ENCODE measurements at regions not wholly inside any gene's neighbourhood (a gene's known extent, or its start where the extent isn't known, plus 50 kb on each side); places are given as distances from the start of the nearest gene placed in this dataset.

DNA sequence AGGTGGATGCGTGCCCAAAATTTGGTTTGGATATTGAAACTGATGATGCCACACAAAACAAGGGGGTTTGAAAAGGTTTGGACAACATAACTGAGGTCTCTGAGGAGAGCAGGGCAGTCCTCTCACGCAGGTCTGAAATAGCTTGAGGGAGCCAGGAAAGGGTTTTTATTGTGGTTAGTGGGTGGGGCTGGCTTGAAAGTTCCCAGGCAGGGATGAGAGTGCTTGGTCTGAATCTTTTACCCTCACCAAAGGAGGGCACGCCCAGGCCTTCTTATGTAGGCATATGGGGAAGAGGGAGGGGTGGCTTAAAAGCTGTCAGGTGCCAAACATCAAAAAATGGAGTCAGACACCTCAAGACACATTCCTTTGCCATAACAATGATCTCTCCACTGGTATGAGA is 493.1 kb upstream of the CCDC196 start:
- TF ChIP-seq, protein P1, sequence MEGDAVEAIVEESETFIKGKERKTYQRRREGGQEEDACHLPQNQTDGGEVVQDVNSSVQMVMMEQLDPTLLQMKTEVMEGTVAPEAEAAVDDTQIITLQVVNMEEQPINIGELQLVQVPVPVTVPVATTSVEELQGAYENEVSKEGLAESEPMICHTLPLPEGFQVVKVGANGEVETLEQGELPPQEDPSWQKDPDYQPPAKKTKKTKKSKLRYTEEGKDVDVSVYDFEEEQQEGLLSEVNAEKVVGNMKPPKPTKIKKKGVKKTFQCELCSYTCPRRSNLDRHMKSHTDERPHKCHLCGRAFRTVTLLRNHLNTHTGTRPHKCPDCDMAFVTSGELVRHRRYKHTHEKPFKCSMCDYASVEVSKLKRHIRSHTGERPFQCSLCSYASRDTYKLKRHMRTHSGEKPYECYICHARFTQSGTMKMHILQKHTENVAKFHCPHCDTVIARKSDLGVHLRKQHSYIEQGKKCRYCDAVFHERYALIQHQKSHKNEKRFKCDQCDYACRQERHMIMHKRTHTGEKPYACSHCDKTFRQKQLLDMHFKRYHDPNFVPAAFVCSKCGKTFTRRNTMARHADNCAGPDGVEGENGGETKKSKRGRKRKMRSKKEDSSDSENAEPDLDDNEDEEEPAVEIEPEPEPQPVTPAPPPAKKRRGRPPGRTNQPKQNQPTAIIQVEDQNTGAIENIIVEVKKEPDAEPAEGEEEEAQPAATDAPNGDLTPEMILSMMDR (IDR thresholded peaks at IDR 0.05; ENCODE audit: control extremely low read depth, extremely low read depth) = no peak
- H3K9me3 ChIP-seq (ENCODE audit: control insufficient read depth in 4 of 4, insufficient read depth in 3 of 4, low read length in 3 of 4) = no peaks in the 10 kb centered on the region
- DNase-seq (no peak), ATAC-seq (ENCODE audit: insufficient read depth, low FRiP score) (no peak)
- no peak overlapping the region for H3K9ac ChIP-seq (ENCODE audit: insufficient read depth in 1 of 2, low read length in 2 of 2)
- no peaks in the 10 kb centered on the region for H3K4me1 ChIP-seq (ENCODE audit: control insufficient read depth in 5 of 5, insufficient read depth in 5 of 5, low read length in 5 of 5)
- no peaks in the 10 kb centered on the region for H3K27me3 ChIP-seq (ENCODE audit: control insufficient read depth in 3 of 3, insufficient read depth in 3 of 3, low read length in 2 of 3)
- H3K4me3 ChIP-seq = no peak overlapping the region
- 49 to 61% methylated on average over 3 of the region's 3 CpGs for WGBS, 2 donors
- no peak overlapping the region for H3K27ac ChIP-seq (ENCODE audit: low read depth in 1 of 2, low read length in 1 of 2)
- H3K36me3 ChIP-seq (ENCODE audit: control insufficient read depth in 4 of 4, insufficient read depth in 4 of 4, low read length in 4 of 4) = no peaks in the 10 kb centered on the region

DNA sequence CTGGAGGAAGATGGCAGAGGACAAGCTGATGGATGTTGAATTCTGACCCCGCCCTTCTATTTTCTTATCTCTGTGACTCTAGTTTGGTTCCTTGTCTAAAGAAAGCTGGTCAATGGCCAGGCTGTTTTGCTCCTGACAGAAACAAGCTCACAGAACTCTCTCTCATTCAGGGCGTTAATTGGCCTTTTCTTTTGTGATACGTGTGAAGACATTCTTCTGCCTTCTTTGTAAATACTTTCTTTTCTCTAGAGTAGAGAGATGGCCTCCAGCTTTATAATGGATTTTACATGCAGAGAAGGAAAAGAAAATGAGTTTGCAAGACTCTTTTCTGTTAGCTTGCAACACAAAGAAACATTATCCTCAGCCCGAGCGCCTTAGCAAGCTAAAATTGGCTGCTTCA is 492.2 kb upstream of the CCDC196 start:
- H3K4me3 ChIP-seq = no peak overlapping the region
- TF ChIP-seq, protein P1 (IDR thresholded peaks at IDR 0.05; ENCODE audit: control extremely low read depth, extremely low read depth) = no peak
- H3K9ac ChIP-seq (ENCODE audit: insufficient read depth in 1 of 2, low read length in 2 of 2) = no peak overlapping the region
- ATAC-seq (ENCODE audit: insufficient read depth, low FRiP score) (no peak), DNase-seq (no peak)
- no peaks in the 10 kb centered on the region for H3K36me3 ChIP-seq (ENCODE audit: control insufficient read depth in 4 of 4, insufficient read depth in 4 of 4, low read length in 4 of 4)
- 91 to 93% methylated on average over 5 of the region's 5 CpGs for WGBS, 2 donors
- no peaks in the 10 kb centered on the region for H3K27me3 ChIP-seq (ENCODE audit: control insufficient read depth in 3 of 3, insufficient read depth in 3 of 3, low read length in 2 of 3)
- no peaks in the 10 kb centered on the region for H3K4me1 ChIP-seq (ENCODE audit: control insufficient read depth in 5 of 5, insufficient read depth in 5 of 5, low read length in 5 of 5)
- H3K9me3 ChIP-seq (ENCODE audit: control insufficient read depth in 4 of 4, insufficient read depth in 3 of 4, low read length in 3 of 4) = peaks cover 0 to 1% (median 0%) of the 10 kb centered on the region in 4 donors
- H3K27ac ChIP-seq (ENCODE audit: low read depth in 1 of 2, low read length in 1 of 2) = no peak overlapping the region

DNA sequence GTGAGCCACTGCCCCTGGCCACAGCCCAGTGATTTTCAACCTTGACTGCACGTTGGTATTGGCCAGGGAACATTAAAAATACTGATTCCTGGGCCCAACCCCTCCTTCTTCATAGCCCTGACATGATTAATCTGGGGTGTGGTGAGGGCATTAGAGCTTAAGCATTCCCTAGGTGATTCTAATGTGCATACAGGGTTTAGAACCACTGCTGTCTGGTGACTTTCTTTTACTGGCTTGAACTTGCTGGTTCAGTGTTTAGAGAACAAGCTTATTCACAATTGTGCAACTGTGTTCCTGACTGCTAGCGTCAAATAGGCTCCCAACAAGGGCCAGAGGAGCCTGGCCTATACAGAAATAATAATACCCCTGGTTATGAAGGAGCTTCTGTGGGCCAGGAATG is 488.8 kb upstream of the CCDC196 start:
- no peak for DNase-seq
- WGBS, 2 donors = 89 to 94% methylated on average over 2 of the region's 2 CpGs
- H3K9ac ChIP-seq (ENCODE audit: insufficient read depth in 1 of 2, low read length in 2 of 2) = no peak overlapping the region
- H3K27me3 ChIP-seq (ENCODE audit: control insufficient read depth in 3 of 3, insufficient read depth in 3 of 3, low read length in 2 of 3) = no peaks in the 10 kb centered on the region
- H3K36me3 ChIP-seq (ENCODE audit: control insufficient read depth in 4 of 4, insufficient read depth in 4 of 4, low read length in 4 of 4) = no peaks in the 10 kb centered on the region
- H3K4me1 ChIP-seq (ENCODE audit: control insufficient read depth in 5 of 5, insufficient read depth in 5 of 5, low read length in 5 of 5) = no peaks in the 10 kb centered on the region
- no peak for ATAC-seq (ENCODE audit: insufficient read depth, low FRiP score)
- H3K9me3 ChIP-seq (ENCODE audit: control insufficient read depth in 4 of 4, insufficient read depth in 3 of 4, low read length in 3 of 4) = peaks cover 1 to 10% (median 4%) of the 10 kb centered on the region in 4 donors
- no peak overlapping the region for H3K4me3 ChIP-seq
- no peak overlapping the region for H3K27ac ChIP-seq (ENCODE audit: low read depth in 1 of 2, low read length in 1 of 2)
- TF ChIP-seq, protein P1 (IDR thresholded peaks at IDR 0.05; ENCODE audit: control extremely low read depth, extremely low read depth) = no peak

DNA sequence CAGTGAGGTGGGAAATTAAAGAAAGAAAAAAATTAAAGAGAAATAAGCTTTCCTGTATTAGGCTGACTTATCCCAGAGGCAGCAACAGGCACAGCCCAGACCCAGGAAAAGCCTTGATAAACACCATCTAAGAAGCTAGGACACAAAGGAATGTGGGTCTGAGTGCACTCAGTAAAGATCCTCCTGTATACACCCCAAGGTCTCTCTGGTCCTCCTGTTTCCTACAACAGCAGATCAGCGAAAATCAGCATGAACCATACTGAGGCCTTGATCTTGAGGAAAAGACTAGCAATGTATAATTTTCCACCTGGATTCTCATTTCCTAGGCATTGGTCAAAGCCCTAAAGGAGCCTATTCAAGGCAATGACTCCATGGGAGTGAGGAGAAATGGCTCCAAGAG is 486.3 kb upstream of the CCDC196 start:
- Histone ChIP-seq H3K9ac (ENCODE audit: insufficient read depth in 1 of 2, low read length in 2 of 2) (no peak overlapping the region), H3K36me3 (ENCODE audit: control insufficient read depth in 4 of 4, insufficient read depth in 4 of 4, low read length in 4 of 4) (no peaks in the 10 kb centered on the region), H3K9me3 (ENCODE audit: control insufficient read depth in 4 of 4, insufficient read depth in 3 of 4, low read length in 3 of 4) (peaks cover 1 to 10% (median 4%) of the 10 kb centered on the region in 4 donors), H3K4me3 (no peak overlapping the region), H3K4me1 (ENCODE audit: control insufficient read depth in 5 of 5, insufficient read depth in 5 of 5, low read length in 5 of 5) (no peaks in the 10 kb centered on the region), H3K27me3 (ENCODE audit: control insufficient read depth in 3 of 3, insufficient read depth in 3 of 3, low read length in 2 of 3) (no peaks in the 10 kb centered on the region), H3K27ac (ENCODE audit: low read depth in 1 of 2, low read length in 1 of 2) (no peak overlapping the region)
- DNase-seq = no peak
- TF ChIP-seq, protein P1 (IDR thresholded peaks at IDR 0.05; ENCODE audit: control extremely low read depth, extremely low read depth) = no peak
- no peak for ATAC-seq (ENCODE audit: insufficient read depth, low FRiP score)
- 94 to 97% methylated on average over 1 of the region's 1 CpG for WGBS, 2 donors
